GM12865 (cell line): ENCODE measurements at regions not wholly inside any gene's neighbourhood (a gene's known extent, or its start where the extent isn't known, plus 50 kb on each side); places are given as distances from the start of the nearest gene placed in this dataset.
A peak's percentile ranks its signal among the peaks of the same experiment; 100 is the strongest.

Experiments used
- DNase-seq: peaks from one replicate; pipeline ENCODE4 v3.0.0; 2010; ENCODE audit warnings: low read depth
- H3K4me3 ChIP-seq: 2 replicates; pipeline ENCODE4 v1.5.1; 2011; ENCODE audit warnings: mild to moderate bottlenecking, low read depth, low read length, control low read depth
- CTCF ChIP-seq: IDR thresholded peaks from 2 replicates; pipeline ENCODE4 v1.5.1; 2011; ENCODE audit warnings: low read length, control low read depth, low read depth, inconsistent platforms; ENCODE audit not compliant: insufficient read depth; ENCODE audit errors: missing control alignments

- peak; percentile 67 for DNase-seq
- H3K4me3 ChIP-seq = no peak overlapping the region
- no peak for TF ChIP-seq CTCF
Observed at GRCh38 chr6:15961635-15962448, 167.0 kb upstream of the MYLIP start.

DNA sequence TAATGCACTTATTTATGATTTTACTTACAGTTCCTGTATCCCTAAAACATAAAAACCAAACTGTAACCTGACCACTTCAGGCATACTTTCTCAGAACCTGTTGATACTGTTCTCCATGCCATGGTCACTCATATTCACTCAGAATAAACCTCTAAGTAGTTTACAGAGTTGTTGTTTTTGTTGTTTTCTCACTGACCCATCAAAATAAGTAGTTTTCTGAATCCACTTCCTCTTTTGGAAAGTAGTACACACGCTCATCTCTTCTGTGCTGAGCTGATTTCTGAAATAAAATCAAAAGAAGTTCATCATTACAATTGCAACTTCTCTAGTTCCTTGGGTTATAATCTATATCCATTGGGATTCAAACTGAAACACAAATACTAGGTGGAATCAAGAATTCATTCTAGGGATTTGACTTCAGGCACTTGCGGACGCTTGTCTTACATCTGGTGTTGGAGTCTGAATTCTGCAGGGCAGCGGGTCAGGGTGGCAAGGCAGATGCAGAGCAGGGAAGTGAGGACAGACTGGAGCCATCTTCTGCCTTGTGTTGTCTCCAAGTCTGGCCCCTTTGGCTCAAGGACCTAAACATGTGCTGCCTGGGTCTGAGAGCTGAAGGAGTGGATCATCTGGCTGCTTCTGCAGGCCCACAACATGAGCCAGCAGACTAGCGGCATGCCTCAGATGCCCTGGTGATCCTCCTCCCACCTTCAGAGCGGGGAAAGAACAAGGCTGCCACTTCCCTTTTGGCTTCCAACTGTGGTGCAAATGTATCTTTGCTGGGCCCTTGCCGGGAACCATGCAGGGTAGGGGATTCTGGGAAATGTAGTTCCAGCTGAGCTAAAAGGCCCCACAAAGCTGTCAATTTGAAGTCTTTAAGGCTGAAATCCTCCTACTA, 167.9 kb upstream of the MYLIP start:
- H3K4me3 ChIP-seq = no peak overlapping the region
- TF ChIP-seq CTCF = no peak
- DNase-seq = peak; percentile 37

DNA sequence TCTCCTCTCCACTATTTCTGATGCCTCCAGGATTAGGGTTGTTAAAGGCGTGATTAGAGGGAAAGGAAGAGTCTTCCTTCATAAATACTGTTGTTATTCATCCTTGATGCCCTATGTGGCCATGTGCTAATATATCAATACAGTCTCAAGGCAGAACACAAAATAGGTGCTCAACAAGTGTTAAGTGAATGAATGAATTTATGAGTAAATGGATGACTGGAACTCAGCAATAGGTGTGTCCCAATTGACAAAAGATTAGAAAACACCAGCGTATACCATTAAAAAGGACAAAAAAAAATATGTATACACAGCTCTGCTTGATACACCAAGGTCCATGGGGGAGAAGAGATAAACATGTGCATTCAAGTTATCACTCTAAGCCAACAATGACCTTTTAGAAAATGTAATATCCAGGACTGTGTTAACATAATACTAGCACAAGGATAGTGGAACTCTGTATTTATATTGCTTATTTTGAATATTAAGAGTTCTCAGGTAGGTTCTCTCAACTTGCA, 171.2 kb upstream of the MYLIP start:
- no peak overlapping the region for H3K4me3 ChIP-seq
- DNase-seq = no peak
- TF ChIP-seq CTCF = no peak

DNA sequence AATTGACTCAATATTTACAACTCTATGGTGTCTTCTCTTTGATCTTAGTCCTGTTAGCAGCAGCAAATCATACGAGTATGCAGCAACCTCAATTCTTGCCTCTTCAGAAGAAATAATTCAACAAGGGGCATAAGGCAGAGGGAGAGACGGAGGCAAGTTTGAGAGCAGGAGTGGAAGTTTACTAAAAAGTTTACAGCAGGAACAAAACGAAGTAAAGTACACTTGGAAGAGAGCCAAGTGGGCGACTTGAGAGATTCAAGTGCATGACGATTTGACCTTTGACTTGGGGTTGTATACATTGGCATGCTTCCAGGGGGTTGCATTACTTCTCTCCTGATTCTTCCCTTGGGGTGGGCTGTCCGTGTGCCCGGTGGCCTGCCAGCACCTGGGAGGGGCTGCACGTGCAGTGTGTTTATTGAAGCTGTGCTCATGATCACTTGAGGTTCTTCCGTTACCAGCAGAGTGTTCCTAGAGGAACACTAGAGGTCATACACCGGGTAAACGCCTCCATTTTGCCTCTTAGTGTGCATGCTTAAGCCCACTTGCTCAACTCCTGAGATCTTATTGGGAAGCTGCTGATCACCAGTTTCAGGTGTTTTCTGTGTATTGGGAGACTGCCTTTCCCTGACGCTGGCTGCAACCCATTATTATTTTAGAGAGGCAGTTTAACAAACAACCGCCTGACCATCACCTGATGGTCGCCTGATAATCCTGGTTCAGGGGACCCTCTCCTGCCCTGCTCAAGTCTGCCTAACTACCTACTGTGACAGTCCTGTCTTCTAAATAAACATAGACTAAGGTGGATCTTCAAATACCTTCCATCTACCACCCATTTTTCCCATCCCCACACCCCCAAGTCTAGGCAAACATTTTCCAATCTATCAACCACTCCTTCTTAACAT, 172.4 kb upstream of the MYLIP start:
- DNase-seq = no peak
- no peak overlapping the region for H3K4me3 ChIP-seq
- no peak for TF ChIP-seq CTCF

DNA sequence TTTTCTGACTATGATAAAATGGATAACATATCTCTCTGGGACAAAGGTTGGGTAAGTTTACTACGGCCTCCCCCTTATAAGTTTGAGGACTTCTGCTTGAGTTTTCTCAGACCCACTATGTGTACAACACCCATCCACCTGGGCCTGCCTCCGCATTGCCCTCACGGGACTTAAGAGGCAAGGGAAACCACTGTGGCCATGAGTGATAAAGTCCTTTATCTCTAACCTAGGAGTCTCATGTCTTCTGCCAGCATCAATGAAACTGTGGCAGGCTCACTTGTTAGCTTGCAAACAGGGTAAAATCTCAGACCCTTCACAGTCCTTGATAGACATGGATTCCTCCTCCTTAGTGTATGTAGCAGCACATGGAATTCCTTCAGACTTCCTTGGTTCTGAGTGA, 173.4 kb upstream of the MYLIP start:
- H3K4me3 ChIP-seq = no peak overlapping the region
- TF ChIP-seq CTCF = no peak
- no peak for DNase-seq

DNA sequence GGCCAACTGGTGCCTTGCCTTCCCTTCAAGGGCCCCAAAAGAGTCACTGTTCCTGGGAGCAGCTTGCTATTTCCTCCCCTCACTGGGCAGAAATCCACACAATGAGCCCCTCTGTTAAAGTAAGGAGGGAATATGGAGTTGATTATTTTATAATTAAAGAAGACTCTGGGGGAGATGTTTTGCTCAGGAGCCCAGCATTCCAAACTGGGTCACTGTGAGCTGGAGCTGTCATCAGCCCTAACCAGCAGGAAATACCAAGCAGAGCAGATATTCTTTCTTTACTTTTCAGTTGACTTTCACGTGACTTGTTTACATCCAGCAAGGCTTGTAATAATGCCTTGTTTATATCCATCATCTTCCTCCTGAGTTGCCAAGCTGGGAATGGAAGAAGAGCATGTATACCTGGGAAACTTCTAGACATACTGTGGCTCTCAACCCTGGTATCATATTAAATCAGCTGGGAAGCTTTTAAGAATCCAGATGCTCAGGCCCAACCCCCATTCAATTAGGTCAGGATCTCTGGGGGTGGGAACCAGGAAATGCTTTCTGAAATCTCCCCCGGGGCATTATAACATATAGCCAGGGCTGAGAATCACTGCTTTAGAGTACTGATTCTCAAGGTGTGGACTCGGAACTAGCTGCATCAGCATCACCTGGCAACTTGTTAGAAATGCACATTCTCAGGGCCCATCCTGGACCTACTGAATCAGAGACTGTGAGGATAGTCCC, 175.6 kb upstream of the MYLIP start:
- H3K4me3 ChIP-seq = no peak overlapping the region
- no peak for TF ChIP-seq CTCF
- no peak for DNase-seq
